ENCODE measurements at regions not wholly inside any gene's neighbourhood (a gene's known extent, or its start where the extent isn't known, plus 50 kb on each side); places are given as distances from the start of the nearest gene placed in this dataset.

DNA sequence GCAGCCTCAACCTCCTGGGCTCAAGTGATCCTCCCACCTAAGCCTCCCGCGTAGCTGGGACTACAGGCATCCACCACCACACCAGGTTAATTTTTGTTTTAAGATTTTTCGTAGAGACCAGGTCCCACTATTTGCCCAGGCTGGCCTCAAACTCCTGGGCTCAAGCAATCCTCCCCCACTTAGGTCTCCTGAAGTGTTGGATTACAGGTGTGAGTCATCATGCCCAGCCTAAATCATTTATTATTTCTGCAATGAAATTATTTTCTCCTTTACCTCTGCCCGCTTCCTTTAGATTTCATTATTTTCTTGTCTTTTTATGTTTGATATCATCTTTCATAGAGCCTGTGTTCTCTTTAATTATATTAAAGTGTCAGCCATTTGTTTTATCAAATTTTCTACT lies 165.2 kb upstream of the OTX2 start:
- no peak overlapping the region for H3K27ac Mint-ChIP-seq
- no peaks in the 10 kb centered on the region for H3K9me3 Mint-ChIP-seq (ENCODE audit: insufficient read depth)
- no peak for ATAC-seq
- H3K36me3 Mint-ChIP-seq (ENCODE audit: low read depth) = no peaks in the 10 kb centered on the region
- CTCF ChIA-PET = no interaction called here
- H3K4me3 Mint-ChIP-seq = no peak overlapping the region
- no peak for DNase-seq
- H3K4me1 Mint-ChIP-seq (ENCODE audit: low read depth) = no peaks in the 10 kb centered on the region
- POLR2A ChIA-PET = no interaction called here
- H3K27me3 Mint-ChIP-seq (ENCODE audit: low read depth) = no peaks in the 10 kb centered on the region

DNA sequence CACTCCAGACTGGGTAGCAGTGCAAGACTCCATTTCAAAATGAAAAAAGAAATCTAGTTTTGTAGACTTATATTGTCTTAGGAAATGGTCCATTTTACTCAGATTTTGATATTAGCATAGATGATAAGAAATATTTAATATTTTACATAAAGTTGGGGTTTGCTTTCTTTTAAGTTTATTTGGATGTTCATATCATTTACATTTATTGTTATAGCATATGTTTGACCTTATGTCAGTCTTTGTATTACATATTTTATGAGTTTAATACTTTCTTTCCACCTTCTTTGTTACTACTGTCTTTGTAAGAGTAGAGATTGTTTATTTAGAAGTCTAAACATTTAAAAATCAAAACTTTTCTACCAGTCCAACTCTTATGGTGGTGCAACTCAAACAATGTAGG lies 162.7 kb upstream of the OTX2 start:
- no peak overlapping the region for H3K27ac Mint-ChIP-seq
- DNase-seq = no peak

DNA sequence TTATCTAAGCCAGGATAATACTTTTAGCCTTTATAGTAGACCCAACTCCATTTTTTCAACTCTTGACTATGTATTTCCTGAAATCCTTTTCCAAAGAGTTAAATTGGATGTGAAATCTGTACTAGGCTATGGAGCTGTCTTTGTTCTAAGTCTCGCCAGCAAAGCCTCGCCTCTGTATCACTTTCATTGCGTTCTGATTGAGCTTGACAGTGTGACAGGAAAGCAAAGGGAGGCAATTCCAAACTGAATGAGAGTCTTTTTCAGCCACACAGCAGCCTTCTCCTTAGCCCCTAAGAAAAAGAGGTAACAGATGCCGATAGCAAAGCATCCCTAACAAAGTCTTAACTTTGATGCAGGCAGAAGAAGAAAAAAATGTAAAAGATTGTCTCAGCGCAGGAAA lies 154.6 kb upstream of the OTX2 start:
- Mint-ChIP-seq H3K36me3 (ENCODE audit: low read depth) (no peaks in the 10 kb centered on the region), H3K4me1 (ENCODE audit: low read depth) (no peaks in the 10 kb centered on the region), H3K27ac (no peak overlapping the region), H3K4me3 (no peak overlapping the region), H3K27me3 (ENCODE audit: low read depth) (peaks cover 5% of the 10 kb centered on the region), H3K9me3 (ENCODE audit: insufficient read depth) (no peaks in the 10 kb centered on the region)
- DNase-seq (no peak), ATAC-seq (no peak)
- CTCF ChIA-PET = no interaction called here
- POLR2A ChIA-PET = no interaction called here

More for the DNA sequence above, 162.7 kb upstream of the OTX2 start:
- no peaks in the 10 kb centered on the region for H3K27me3 Mint-ChIP-seq (ENCODE audit: low read depth)
- ChIA-PET POLR2A (no interaction called here), CTCF (no interaction called here)
- H3K9me3 Mint-ChIP-seq (ENCODE audit: insufficient read depth) = no peaks in the 10 kb centered on the region
- H3K4me3 Mint-ChIP-seq = no peak overlapping the region
- ATAC-seq = no peak
- no peaks in the 10 kb centered on the region for H3K36me3 Mint-ChIP-seq (ENCODE audit: low read depth)
- H3K4me1 Mint-ChIP-seq (ENCODE audit: low read depth) = no peaks in the 10 kb centered on the region

DNA sequence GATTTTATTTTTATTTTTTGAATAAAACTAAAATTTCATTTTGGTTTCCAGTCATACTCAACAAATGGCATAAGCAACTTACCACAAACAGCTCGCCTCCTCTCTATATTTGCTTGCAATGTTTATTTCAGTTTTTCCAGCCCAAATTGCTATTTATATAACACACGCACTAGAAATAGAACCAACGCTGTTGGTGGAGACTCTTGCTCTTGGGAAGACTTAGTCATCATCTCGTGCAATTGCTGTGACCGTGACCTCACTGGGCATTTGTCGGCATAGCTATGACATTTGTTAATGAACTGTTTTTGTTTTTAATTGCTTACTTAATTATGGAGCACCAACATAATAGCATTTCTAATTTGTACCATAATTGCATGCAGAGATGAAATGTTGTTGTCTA lies 153.1 kb upstream of the OTX2 start:
- POLR2A ChIA-PET = no interaction called here

DNA sequence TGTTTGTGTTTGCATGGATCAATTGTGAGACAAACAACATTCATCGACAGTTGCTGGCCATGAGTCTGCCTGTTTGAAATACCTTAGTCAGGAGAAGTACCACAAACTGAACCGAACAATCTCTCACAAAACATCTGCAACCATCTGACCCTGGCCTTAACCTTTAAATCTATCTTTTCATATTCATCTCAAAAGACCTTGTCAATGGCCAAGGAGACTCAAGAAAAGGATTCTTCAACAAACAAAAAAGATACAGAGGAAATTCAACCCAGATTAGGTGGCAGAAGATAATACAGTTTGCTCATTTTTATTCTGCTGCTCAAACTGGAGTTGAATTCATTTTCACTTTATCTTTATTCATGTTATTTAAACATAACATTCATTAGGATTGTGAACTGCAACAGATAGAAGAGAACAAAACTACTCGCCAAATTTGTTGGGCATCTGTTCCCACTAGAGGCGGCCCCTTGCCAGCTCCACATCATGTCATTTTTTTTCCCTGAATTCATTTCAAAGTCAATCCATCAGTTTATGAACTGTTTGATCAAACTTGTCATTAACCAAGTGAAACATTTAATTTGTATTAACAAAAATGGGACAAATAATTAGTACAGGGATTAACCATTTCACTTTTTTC lies 152.3 kb upstream of the OTX2 start:
- DNase-seq (no peak), ATAC-seq (no peak)
- H3K4me1 Mint-ChIP-seq (ENCODE audit: low read depth) = no peaks in the 10 kb centered on the region
- no peaks in the 10 kb centered on the region for H3K9me3 Mint-ChIP-seq (ENCODE audit: insufficient read depth)
- H3K27me3 Mint-ChIP-seq (ENCODE audit: low read depth) = peaks cover 8% of the 10 kb centered on the region
- no peak overlapping the region for H3K27ac Mint-ChIP-seq
- H3K36me3 Mint-ChIP-seq (ENCODE audit: low read depth) = no peaks in the 10 kb centered on the region
- no peak overlapping the region for H3K4me3 Mint-ChIP-seq
- CTCF ChIA-PET = no interaction called here
- POLR2A ChIA-PET = no interaction called here

More for the DNA sequence above, 153.1 kb upstream of the OTX2 start:
- ATAC-seq (no peak), DNase-seq (no peak)
- no peaks in the 10 kb centered on the region for H3K4me1 Mint-ChIP-seq (ENCODE audit: low read depth)
- H3K4me3 Mint-ChIP-seq = no peak overlapping the region
- peaks cover 6% of the 10 kb centered on the region for H3K27me3 Mint-ChIP-seq (ENCODE audit: low read depth)
- no peaks in the 10 kb centered on the region for H3K9me3 Mint-ChIP-seq (ENCODE audit: insufficient read depth)
- H3K27ac Mint-ChIP-seq = no peak overlapping the region
- no peaks in the 10 kb centered on the region for H3K36me3 Mint-ChIP-seq (ENCODE audit: low read depth)
- CTCF ChIA-PET = no interaction called here

DNA sequence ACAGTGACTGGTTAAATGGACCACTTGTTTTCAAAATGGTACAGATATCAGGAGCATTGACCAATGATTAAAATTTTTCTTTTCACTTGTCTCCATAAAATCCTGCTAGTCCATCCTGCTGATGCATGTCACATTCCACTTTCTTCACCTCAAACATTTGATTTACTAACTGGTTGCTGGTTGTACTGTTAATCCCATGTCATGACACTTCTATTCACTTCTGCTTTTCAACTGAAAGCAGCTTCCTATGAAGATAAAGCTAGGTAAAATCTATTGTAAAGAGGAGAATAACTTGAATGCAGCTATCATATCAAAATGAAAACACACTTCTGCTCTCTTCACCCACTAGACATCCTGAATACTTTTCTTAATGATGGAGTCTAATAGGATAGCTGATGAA lies 149.6 kb upstream of the OTX2 start:
- no peak overlapping the region for H3K4me3 Mint-ChIP-seq
- no peaks in the 10 kb centered on the region for H3K4me1 Mint-ChIP-seq (ENCODE audit: low read depth)
- H3K9me3 Mint-ChIP-seq (ENCODE audit: insufficient read depth) = no peaks in the 10 kb centered on the region
- no peak for ATAC-seq
- H3K27ac Mint-ChIP-seq = no peak overlapping the region
- no peak for DNase-seq
- POLR2A ChIA-PET = no interaction called here
- CTCF ChIA-PET = no interaction called here
- peaks cover 5% of the 10 kb centered on the region for H3K27me3 Mint-ChIP-seq (ENCODE audit: low read depth)
- H3K36me3 Mint-ChIP-seq (ENCODE audit: low read depth) = no peaks in the 10 kb centered on the region

DNA sequence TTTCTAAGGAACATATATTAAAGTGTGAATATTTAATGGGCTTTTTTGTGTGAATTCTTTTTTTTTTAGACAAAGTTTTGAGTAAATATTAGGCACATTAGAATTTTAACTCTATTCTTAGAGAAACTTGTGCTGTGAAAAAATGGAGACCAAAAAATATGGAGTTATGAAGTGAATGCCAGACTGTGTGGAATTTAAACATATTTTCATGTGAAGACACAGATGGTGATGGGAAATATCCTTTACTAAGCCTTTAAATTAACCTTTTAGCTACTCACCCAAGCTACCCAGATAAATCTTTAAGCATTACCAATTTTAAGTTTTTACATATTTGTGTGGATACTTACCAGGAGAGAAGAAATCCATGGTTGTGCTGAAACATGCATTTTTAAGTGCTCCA lies 148.8 kb upstream of the OTX2 start:
- CTCF ChIA-PET = no interaction called here
- POLR2A ChIA-PET = no interaction called here
- H3K36me3 Mint-ChIP-seq (ENCODE audit: low read depth) = no peaks in the 10 kb centered on the region
- no peak overlapping the region for H3K4me3 Mint-ChIP-seq
- ATAC-seq = no peak
- H3K27ac Mint-ChIP-seq = no peak overlapping the region
- H3K27me3 Mint-ChIP-seq (ENCODE audit: low read depth) = peaks cover 5% of the 10 kb centered on the region
- no peak for DNase-seq
- no peaks in the 10 kb centered on the region for H3K4me1 Mint-ChIP-seq (ENCODE audit: low read depth)
- no peaks in the 10 kb centered on the region for H3K9me3 Mint-ChIP-seq (ENCODE audit: insufficient read depth)

DNA sequence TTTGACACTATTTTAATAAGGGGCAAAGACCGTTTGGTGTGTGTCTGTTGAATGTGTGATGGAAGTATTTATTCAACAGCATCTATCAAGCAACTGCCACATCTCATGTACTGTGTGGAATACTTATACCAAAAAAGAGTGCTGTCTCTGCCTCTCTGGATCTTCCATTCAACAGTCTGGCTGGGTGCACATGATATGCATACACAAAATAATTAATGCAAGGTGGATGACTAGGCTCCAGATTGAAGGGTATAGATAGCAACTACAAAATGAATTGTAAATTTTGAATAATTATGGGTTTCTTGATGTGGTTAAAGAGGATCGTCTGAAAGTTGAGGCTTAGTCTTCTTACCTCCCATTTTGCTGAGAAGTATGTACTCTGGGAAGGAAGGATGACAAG lies 145.9 kb upstream of the OTX2 start:
- POLR2A ChIA-PET = no interaction called here
- H3K27me3 Mint-ChIP-seq (ENCODE audit: low read depth) = peaks cover 7% of the 10 kb centered on the region
- no peaks in the 10 kb centered on the region for H3K36me3 Mint-ChIP-seq (ENCODE audit: low read depth)
- H3K4me1 Mint-ChIP-seq (ENCODE audit: low read depth) = no peaks in the 10 kb centered on the region
- H3K27ac Mint-ChIP-seq = no peak overlapping the region
- ATAC-seq (no peak), DNase-seq (no peak)
- H3K4me3 Mint-ChIP-seq = no peak overlapping the region
- H3K9me3 Mint-ChIP-seq (ENCODE audit: insufficient read depth) = no peaks in the 10 kb centered on the region
- CTCF ChIA-PET = no interaction called here

DNA sequence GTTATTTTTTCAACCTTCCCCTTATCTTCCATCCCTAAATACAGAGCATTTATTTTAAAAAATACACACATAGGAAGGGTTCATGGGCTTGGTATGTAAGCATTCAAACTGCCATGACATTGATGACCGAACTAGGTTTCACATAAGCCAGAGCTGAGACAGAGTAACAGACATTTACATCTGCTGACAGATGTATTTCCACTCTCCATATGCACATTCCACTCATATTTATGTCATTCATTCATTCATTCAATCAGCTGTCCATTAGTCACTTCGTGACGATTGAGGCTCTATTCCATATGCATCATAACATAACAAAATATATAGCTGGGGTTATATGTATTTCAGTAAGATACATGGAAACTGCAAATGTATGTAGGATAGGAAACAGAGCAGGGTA lies 145.5 kb upstream of the OTX2 start:
- Mint-ChIP-seq H3K9me3 (ENCODE audit: insufficient read depth) (no peaks in the 10 kb centered on the region), H3K27ac (no peak overlapping the region), H3K4me1 (ENCODE audit: low read depth) (no peaks in the 10 kb centered on the region), H3K36me3 (ENCODE audit: low read depth) (no peaks in the 10 kb centered on the region), H3K4me3 (no peak overlapping the region), H3K27me3 (ENCODE audit: low read depth) (peaks cover 7% of the 10 kb centered on the region)
- DNase-seq (no peak), ATAC-seq (no peak)
- POLR2A ChIA-PET = no interaction called here
- CTCF ChIA-PET = no interaction called here

DNA sequence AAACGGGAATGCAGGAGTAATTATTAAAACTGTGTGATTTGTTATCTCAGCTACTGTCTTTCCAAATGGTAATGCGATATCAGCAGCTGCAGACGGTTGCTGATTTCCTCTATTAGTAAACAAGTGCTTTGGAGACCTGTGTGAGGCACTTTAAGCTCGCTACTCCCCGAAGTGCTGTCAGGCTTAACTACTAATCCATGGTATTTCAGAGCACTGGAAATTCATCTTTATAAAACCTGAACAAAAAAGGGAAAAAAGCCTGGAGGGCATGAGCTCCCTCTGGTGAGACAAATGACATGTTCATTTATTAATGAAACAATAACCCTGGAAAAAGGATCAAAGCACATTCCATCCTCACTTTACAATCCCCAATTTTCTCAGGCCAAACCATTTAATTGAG lies 143.6 kb upstream of the OTX2 start:
- Mint-ChIP-seq H3K4me3 (no peak overlapping the region), H3K36me3 (ENCODE audit: low read depth) (no peaks in the 10 kb centered on the region), H3K4me1 (ENCODE audit: low read depth) (no peaks in the 10 kb centered on the region), H3K27me3 (ENCODE audit: low read depth) (peaks cover 5% of the 10 kb centered on the region), H3K27ac (no peak overlapping the region), H3K9me3 (ENCODE audit: insufficient read depth) (no peaks in the 10 kb centered on the region)
- DNase-seq (no peak), ATAC-seq (no peak)
- POLR2A ChIA-PET = no interaction called here
- CTCF ChIA-PET = no interaction called here

DNA sequence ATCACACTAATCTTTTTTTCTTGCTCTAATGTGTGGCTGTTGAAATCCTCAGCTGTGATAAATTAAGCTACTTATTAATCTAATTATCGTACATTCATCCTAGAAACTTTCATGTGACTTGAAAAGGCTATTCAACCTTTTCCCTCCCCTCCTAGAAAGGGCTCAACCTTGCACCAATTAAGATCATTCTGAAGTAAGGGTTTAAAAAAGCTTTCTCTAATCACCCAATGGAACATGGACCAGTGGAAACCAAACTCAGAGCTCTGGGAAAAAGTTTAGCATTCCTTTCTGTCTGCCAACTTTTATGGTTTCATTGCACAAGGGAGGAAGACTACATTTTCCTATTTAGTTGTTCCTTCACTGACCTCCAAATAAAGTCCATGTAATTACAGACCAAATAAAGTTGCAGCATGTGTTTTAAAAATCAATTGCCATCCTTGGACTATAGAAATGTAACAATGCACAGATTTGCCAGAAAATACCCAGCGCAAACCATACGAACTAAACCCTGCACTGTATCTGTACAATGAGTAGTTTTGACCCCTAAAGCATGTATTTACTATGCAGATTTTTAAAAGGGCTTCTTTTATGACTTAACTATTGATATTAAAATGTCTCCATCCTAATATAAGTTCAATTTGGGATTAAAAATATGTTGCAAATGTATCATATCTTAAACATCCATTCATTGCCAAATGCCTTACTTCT lies 142.6 kb upstream of the OTX2 start:
- ChIA-PET POLR2A (no interaction called here), CTCF (no interaction called here)
- peaks cover 3% of the 10 kb centered on the region for H3K27me3 Mint-ChIP-seq (ENCODE audit: low read depth)
- no peak overlapping the region for H3K4me3 Mint-ChIP-seq
- no peaks in the 10 kb centered on the region for H3K36me3 Mint-ChIP-seq (ENCODE audit: low read depth)
- DNase-seq = no peak
- H3K27ac Mint-ChIP-seq = no peak overlapping the region
- no peaks in the 10 kb centered on the region for H3K9me3 Mint-ChIP-seq (ENCODE audit: insufficient read depth)
- H3K4me1 Mint-ChIP-seq (ENCODE audit: low read depth) = no peaks in the 10 kb centered on the region
- no peak for ATAC-seq

DNA sequence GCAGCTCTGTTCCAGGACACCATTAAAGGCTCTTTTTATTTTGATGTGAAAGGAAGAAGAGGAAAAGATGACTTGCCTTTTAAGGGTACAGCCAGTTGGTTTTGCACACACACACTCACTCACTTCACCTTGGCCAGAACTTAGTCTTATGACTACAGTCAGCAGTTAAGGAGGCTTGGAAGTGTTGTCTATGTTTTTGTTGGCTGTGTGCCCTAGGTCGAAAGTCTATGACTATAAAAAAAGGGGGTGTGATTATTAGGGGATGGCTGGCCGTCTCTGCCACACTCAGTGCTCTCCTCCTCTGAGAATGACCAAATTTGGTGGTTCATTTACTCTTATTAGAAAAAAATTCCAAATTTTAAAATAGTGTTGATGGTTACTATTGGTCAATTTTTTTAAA lies 139.5 kb upstream of the OTX2 start:
- ATAC-seq (no peak), DNase-seq (no peak)
- Mint-ChIP-seq H3K4me3 (no peak overlapping the region), H3K27me3 (ENCODE audit: low read depth) (peaks cover 3% of the 10 kb centered on the region), H3K27ac (no peak overlapping the region), H3K4me1 (ENCODE audit: low read depth) (no peaks in the 10 kb centered on the region), H3K9me3 (ENCODE audit: insufficient read depth) (no peaks in the 10 kb centered on the region), H3K36me3 (ENCODE audit: low read depth) (no peaks in the 10 kb centered on the region)
- ChIA-PET CTCF (no interaction called here), POLR2A (no interaction called here)

DNA sequence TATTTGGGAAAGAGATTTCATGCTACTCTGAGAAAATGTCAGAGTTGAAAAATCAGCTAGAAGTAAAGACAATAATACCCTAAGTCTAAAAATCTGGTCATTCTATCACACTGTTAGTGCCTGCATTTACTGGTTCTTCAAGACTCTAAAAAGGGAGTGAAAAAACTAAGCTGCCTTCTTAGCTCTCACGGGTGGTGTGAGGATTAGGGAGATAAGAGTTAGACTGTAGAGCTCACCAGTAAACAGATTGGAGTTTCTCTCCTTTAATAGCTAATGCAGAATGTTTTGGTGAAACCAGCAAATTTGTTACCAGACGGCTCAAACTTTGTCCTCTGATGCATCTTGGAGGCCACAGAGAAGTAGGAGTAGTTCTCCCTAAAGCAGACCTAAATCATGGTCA lies 135.0 kb upstream of the OTX2 start:
- DNase-seq = no peak
- ATAC-seq = no peak
- Mint-ChIP-seq H3K4me1 (ENCODE audit: low read depth) (no peaks in the 10 kb centered on the region), H3K27me3 (ENCODE audit: low read depth) (no peaks in the 10 kb centered on the region), H3K36me3 (ENCODE audit: low read depth) (no peaks in the 10 kb centered on the region), H3K9me3 (ENCODE audit: insufficient read depth) (no peaks in the 10 kb centered on the region), H3K4me3 (no peak overlapping the region), H3K27ac (no peak overlapping the region)
- POLR2A ChIA-PET = no interaction called here
- CTCF ChIA-PET = no interaction called here
